Skin of body (tissue), 1 donor: ENCODE measurements at regions not wholly inside any gene's neighbourhood (a gene's known extent, or its start where the extent isn't known, plus 50 kb on each side); places are given as distances from the start of the nearest gene placed in this dataset.
A peak's percentile ranks its signal among the peaks of the same experiment; 100 is the strongest.
"Not testable (repeated sequence)": the region's sequence is repeated elsewhere in the genome, so short reads cannot be mapped to it uniquely, and the experiment has no call there.

Experiments
- DNase-seq: peaks from one replicate; lab custom pipeline; 2025; lab: John Stamatoyannopoulos, UW

DNA sequence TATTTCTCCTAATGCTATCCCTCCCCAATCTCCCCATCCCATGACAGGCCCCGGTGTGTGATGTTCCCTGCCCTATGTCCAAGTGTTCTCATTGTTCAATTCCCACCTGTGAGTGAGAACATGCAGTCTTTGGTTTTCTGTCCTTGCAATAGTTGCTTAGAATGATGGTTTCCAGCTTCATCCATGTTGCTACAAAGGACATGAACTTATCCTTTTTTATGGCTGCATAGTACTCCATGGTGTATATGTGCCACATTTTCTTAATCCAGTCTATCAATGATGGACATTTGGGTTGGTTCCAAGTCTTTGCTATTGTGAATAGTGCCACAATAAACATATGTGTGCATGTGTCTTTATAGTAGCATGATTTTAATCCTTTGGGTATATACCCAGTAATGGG is 51.3 kb upstream of the RIOK2 start:
- DNase-seq: not testable (repeated sequence)

DNA sequence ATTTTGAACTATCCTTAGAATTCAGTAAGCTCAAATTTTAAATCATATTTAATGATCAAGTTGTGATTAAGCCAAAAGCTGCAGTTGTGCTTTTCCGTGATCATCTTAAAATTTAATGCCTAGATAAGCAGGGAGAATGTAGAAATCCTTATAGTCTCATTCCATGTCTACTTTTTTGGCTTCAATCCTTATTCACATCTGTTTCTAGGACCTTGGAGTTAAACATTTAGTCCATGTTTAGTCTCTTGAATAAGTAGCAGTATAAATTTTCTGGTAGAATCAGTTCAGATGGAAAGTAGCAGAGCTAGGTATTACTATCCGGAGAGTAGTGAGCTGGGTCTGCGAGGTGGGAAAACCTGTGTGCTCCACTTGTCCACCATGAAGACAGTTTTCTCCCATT is 59.3 kb upstream of the RIOK2 start:
- peak; percentile 28 for DNase-seq

DNA sequence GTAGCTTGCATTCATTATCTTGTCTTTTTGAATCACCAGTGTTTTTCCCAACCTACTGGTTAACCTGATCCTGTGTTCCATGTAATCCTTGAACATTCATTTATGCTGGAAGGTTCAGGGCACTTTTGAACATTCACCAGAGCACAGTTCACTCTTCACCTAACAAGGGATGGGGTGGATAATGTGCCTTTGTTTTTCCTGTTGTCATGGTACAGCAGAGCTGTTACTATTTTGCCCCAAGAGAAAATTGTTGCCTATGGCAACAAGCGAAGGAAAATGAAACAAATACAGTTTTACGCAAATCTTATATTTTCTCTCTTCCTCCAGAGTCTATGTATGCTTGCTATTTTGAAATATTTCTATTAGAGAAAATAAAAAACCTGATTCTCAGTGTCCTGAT is 60.3 kb upstream of the RIOK2 start:
- DNase-seq: peak; percentile 24

DNA sequence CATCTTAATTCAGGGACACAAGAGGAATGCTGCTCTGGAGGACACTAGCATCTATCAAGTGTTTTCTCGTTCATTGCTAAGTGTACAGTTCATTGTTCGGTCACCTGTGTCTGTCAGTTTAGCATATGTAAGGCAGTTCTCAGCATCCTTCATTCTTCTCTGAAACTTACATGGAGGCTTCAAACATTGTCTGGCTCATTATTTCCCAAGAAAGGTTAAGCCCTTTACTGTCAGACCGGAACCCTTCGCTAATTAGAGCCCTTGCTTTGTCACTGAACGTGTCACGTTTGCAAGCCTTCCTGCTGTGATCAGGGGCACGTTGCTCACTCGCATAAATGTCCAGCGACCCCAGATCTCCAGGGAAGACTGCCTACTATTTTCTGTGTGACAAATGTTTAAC is 62.3 kb upstream of the RIOK2 start:
- DNase-seq: no peak

DNA sequence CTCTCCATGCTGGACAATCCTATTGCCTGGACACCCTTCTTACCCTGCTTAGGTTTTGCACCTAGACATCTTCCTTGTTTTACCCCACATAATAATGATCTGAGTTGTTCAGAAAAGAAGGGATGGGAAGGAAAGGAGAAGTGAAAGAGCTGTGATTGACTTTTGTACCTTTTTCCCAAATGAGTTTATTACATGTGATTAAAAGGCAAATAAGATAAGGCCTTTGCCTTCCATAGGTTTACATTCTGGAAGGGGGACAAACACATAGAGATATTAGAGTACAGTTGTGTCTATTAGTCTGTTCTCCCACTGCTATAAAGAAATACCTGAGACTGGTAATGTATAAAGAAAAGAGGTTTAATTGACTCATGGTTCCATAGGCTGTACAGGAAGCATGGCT is 67.1 kb upstream of the RIOK2 start:
- no peak for DNase-seq

DNA sequence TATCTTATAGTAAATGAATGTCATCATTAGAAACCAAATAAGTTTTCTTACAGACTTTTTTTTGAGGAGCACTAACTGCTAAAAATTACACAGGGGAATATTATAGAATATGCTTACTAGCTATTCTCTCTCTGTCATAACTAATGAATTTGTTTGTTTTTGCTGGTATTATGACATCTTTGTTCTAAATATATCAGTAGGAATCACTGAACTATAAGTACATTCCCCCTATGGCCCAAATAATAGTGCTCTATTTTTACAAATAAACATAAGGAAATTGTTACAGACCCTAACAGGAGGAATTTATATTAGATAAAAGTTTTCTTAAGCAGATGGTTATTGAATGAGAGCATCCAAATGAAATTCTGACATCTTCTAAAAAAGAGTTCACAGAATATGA is 83.0 kb upstream of the RIOK2 start:
- DNase-seq: peak; percentile 10

DNA sequence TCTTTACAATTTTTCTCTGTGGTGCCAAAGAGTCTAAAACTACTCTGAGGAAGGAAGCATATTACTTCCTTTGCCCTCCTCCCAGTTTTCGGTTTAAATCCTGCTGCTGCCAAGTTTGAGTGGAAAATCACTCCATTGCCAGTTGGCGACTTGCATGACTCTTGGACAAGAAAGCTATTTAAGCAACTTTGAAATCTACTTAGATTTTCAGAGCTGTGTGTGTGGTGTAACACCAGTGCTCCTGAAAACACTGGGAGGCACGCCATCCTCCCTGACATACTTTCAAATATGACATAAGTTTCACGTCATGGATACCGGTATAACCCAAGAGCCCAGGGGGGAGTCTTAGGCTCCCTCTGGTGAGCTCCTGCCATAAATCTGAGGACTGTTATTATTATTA is 83.5 kb upstream of the RIOK2 start:
- peak; percentile 35 for DNase-seq

DNA sequence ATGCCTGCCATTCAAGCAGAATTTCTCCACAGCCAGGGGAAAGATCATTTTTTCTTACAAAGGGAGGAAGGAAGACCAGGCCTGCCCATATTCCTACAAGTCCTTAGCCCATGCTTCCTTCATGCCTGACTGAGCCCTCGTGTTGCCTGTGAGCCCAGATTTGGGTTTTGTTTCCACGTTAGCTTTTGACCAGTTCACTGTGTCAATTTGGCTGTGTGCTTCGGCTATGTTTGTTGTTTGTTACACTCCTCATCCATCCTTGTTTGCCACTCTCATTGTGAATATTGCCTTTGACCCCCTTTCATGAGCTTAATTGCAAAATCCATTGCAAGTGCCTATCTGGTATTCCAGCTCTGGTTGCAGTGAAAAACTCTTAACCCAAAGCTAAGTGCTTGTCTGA is 84.7 kb upstream of the RIOK2 start:
- no peak for DNase-seq

DNA sequence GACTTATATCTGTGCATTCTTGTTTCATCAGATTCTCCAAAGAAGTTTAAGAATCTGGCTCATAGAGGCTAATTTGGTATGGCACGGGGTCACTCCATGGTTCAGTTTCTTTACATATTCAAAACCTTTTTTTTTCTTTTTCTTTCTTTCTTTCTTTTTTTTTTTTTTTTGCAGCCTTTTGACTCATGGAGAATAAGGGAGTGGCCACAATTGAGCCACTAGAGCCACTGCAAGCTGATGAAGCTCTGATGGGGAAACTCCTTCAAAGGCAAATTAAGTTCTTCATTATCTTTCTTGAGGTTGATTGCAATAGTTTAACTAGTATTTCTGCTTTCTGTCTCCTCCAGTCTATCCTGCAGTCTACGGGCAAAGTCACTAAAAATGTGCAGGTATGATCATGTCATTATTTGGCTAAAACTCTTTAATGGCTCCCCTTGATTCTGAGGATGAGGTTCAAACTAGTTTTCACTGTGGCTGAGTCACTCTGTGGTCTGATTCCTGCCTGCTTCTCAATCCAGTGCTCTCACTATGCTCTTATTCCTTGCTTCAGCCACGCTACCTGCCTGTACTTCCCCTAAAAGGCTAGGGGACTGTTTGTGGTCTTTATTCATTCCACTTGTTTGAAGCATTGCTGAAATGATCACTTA is 93.5 kb upstream of the RIOK2 start:
- no peak for DNase-seq

DNA sequence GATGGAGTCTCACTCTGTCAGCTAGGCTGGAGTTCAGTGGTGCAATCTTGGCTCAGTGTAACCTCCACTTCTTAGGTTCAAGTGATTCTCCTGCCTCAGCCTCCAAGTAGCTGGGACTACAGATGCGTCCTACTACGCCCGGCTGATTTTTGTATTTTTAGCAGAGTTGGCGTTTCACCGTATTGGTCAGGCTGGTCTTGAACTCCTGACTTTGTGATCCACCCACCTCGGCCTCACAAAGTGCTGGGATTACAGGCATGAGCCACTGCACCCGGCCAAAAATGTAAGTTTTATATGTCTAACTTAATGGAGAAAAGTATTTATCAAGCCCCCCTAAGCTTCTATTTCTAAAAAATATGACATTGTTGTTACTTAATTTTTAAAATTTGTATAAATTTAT is 98.2 kb upstream of the RIOK2 start:
- DNase-seq: no peak

DNA sequence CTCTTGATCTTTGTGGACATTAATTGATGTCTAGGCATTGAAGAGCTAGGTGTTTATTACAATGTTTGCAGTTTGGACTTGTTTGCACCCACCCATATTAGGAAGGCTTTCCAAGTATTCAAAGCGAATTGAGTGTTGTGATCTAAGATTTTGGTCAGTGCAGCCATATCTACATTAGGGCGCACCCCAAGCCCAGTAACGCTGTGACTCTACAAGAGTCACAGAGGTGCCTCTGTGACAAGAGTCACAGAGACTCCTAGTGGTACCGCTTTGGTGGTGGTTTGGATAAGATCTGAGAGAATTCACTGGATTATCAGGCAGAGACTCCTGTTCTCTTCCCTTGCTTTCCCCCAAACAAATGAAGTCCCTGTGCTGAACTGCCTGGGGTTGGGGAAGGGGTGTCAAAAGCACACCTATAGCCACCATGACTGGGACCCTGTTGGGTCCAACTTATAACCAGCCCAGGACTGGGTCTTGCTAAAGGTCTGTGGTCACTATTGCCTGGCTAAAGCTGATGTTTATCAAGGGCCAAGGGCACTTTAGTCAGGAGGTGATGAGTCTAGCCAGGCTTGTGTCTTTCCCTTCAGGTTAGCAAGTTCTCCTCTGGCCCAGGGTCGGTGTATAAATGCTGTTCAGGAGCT is 114.1 kb upstream of the RIOK2 start:
- no peak for DNase-seq

DNA sequence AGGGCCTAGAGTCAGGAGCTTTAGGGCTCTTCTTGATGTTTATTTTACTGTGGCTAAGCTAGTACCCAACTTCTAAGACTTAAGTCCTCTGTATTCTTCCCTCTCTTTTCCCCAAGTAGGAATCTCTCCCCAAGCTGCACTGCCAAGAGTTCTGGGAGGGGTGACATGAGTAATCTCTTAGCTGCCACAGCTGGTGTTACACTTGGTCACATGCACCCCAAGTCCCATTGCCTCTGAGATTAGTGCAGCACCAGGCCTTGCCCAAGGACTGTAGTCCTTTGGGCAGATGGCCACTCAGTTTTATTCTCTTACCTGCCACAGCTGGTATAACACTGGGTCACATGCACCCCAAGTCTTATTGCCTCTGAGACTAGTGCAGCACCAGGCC is 114.7 kb upstream of the RIOK2 start:
- no peak for DNase-seq

DNA sequence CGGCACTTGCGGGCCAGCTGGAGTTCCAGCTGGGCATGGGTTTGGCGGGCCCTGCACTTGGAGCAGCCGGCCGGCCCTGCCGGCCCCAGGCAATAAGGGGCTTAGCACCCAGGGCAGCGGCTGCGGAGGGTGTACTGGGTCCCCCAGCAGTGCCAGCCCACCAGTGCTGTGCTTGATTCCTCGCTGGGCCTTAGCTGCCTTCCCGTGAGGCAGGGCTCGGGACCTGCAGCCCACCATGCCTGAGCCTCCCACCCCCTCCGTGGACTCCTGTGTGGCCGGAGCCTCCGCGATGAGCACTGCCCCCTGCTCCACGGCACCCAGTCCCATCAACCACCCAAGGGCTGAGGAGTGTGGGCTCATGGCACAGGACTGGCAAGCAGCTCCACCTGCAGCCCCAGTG is 118.1 kb upstream of the RIOK2 start:
- DNase-seq: not testable (repeated sequence)

DNA sequence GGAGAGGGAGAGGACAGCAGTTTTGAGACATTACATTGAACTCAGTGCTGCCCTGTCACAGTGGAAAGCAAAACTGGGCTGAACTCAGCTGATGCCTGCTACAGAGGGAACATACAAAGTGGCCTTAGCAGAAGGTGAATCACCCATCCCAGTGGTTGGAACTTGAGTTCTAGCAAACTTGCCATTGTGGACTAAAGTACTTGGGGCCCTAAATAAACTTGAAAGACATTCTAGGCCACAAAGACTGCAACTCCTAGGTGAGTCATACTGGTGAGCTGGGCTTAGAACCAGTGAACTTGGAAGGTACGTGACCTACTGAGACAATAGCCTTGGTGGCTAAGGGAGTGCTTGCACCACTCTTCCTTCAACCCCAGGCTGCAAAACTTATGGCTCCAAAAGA is 155.7 kb upstream of the RIOK2 start:
- no peak for DNase-seq

DNA sequence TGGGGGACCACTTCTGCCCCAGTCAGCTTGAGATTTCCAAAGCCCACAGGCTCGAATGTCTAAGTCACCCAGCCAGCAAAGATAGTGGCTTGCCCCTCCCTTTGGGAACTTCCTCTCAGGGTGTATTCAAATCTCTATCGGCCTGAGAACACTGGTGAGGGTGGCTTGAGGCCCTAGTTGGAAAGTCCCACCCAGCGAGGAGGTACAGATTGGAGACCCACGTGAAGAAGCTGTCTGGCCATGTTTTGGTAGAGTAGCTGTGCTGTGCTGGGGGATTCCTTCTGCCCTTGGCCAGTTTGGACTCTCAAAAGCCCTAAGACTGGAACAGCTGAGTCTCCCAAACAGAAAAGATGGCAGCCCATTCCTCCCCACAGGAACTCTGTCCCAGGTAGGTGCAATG is 172.7 kb upstream of the RIOK2 start:
- DNase-seq: no peak

DNA sequence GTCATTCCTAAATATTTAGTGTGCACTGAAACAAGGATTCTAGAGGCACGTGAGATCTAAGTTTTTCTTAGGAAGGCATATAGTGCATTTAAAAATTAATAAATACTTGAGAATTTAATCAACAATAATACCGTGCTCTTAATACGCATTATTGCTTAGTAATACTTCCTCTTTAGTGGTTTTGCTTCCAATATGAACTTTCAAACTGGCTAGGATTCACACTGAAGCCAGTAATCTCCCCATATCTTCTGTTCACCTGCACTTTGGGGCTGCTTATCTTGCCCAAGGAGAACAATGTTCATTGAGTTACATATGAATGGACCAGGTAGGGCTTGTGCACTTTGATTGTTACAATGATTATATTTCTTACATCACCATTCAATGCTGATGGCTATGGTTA is 180.5 kb upstream of the RIOK2 start:
- no peak for DNase-seq

DNA sequence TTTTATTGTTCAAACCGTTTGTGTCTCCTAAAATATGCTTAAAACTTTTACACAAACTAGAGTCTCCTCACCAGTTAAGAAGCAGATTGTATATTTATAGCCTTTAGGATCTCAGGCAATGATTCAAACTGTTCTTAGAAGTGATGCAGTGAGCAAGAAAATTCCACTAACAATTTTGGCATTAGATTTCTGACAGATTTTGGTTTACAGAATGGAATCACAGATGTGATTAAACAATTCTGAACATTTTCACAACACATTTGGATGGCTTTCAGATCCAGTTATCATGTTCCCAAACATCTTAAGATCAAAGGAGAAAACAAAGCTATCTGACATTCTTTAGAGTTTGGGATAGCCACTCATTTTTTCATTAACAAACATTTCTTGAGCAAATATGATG is 181.7 kb upstream of the RIOK2 start:
- DNase-seq: peak; percentile 24

DNA sequence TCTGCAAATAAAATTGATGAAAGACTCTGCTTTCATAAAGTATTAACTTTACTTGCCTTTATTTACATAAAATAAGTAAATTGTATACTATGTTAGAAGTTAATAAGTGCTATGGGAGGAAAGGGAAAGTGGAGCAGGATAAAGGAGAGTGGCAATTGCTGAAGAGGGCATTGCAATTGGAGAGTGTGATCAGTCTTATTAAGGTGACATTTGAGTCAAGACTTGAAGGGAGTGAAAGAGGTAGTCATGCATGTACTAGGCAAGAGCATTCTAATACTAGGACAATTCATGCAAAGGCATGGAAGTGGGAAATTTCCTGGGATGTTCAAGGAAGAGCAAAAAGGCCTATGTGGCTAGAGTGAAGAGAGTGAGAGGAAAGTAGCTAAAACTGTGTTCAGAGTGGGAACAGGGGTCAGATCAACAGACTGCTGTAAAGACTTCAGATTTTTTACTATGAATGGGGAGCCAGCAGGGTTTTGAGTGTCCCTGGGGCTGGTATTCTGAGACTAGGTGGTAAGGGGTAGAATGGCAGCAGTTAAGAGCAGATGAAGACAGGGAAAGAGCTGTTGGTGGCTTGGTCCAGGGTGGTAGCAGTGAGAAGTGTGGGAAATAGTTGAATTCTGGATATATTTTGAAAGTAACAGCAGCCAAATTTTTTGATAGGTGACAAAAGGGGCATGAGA is 182.3 kb upstream of the RIOK2 start:
- no peak for DNase-seq

DNA sequence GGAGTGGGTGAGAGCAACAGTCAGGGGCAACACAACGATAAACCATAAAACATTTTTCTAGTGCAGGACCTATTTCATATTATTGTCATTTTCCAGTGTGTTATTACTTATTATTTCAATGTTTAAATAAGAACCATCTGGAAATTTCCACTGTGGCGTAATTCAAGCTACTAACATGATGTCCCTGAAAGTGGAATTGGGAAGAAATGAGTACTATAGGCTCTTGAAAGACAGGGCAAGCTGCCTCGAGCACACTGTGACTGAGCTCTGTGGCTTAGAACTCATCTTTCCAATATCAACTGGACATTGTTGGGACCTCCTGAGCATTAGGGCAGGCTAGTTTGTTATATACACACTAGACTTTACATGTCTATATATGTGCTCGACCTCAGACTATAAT is 182.9 kb upstream of the RIOK2 start:
- DNase-seq: no peak

DNA sequence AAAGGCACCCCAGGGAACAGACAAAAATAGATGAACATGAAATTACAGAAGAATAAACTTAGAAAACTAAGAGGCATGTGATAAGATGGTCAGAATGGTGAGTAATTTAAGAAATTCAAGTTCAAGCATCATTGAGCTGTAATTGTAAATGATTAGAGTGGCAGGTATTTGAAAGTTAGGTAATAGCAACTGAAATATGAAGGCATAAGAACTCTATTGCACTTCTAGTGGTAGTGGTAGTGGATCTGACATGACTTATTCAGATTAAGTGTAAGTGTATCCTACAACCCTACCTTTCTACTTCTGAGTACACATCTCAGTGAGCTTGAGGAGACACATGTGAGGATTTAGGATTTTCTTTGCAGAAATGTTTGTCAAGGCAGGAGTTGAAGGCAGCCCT is 192.9 kb upstream of the RIOK2 start:
- no peak for DNase-seq

DNA sequence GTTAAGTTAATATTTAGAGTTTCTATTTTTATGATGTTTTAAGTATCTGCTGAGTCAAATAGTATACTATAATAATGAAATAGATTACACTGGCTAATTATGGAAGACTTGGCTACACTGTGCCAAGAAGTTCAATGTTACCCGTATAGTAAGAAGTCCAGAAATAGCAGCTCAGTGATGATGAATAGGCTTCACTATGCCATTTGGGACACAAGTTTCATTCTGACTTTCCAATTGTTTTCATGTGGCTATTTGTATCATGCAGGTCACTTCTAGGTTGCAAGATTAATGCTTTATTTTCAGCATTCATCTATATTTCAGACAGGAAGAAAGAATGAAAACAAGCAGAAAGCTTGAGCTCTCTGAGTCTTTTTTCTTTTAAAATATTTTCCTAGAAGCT is 194.5 kb upstream of the RIOK2 start:
- no peak for DNase-seq

DNA sequence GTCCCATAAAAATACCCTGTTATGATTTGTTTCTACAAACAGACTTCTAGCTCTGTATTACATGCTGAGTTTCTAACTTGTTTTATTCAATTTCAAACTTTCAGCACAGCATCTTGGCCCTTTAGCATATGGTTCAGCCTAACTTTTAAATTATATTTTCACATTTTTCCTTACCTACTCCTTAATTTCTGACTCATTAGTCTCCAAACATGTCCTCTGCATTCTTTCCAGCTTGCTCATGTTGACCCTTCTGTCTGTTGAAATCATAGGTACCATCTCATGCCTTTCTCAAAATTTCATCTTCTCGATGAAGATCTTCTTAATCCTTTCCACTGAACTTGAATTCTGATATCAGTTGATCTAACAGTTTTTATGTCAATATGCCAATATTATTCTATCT is 200.9 kb upstream of the RIOK2 start:
- DNase-seq: no peak

DNA sequence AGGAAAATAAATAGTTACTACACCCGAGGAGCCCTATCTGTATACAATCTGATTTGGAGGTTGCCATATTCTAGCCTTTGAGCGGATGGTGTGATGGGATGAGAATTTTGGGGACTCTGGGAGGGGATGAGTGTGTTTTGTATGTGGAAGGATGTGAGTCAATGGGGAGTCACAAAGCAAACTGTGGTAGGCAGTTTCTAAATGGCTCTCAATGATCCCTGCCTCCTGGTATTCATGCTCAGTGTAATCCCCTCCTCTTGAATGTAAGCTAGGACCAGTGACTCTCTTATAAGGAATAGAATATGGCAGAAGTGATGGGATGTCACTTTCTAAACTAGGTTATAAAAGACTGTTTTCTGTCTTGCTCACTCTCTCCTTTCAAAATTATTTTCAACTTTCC is 205.7 kb upstream of the RIOK2 start:
- no peak for DNase-seq
